C4-2B (cell line): ENCODE measurements at regions not wholly inside any gene's neighbourhood (a gene's known extent, or its start where the extent isn't known, plus 50 kb on each side); places are given as distances from the start of the nearest gene placed in this dataset.

Experiments used
- CTCF ChIP-seq: fragments of 450-650 bp; conservative IDR thresholded peaks from 2 replicates; pipeline ENCODE4 v1.5.1; 2017; ENCODE audit warnings: mild to moderate bottlenecking
- ZFX ChIP-seq: fragments of 450-650 bp; IDR thresholded peaks from 2 replicates; pipeline ENCODE4 v1.6.1; 2017

- TF ChIP-seq CTCF (no peak), ZFX (no peak)
Measured at GRCh38 chr3:98679986-98680385, 83.2 kb upstream of the ST3GAL6 start.
